Activated CD8-positive, alpha-beta T cell treated with anti-CD3 and anti-CD28 coated beads, Interleukin-2, amount 10 ng/mL, durations not matched to agents 7 days and 5 days (primary cell): ENCODE measurements at regions not wholly inside any gene's neighbourhood (a gene's known extent, or its start where the extent isn't known, plus 50 kb on each side); places are given as distances from the start of the nearest gene placed in this dataset.

Experiments
- ATAC-seq: fragments of 150-1000 bp; cut with Tn5 transposase; one replicate; pipeline ENCODE4 v1.10.0; 2021; ENCODE audit warnings: moderate library complexity
- CTCF ChIA-PET: fragments of 350-600 bp; sonication (Branson Sonifier 250); formaldehyde crosslinking; loops from one replicate; lab custom pipeline; 2021; ENCODE audit warnings: antibody characterized with exemption; lab: Charles Lee
- POLR2A ChIA-PET: fragments of 350-600 bp; sonication (Branson Sonifier 250); formaldehyde crosslinking; loops from one replicate; lab custom pipeline; 2021; ENCODE audit warnings: antibody characterized with exemption; lab: Charles Lee
- DNase-seq: peaks from one replicate; pipeline ENCODE4 v3.0.0-alpha.2; 2020
- H3K27ac Mint-ChIP-seq: one replicate; pipeline ENCODE4 v1.8.0; 2021; ENCODE audit warnings: mild to moderate bottlenecking, mixed read lengths
- H3K27me3 Mint-ChIP-seq: one replicate; pipeline ENCODE4 v1.8.0; 2021; ENCODE audit warnings: low read depth, mixed read lengths
- H3K36me3 Mint-ChIP-seq: one replicate; pipeline ENCODE4 v1.8.0; 2021; ENCODE audit warnings: low read depth, mixed read lengths
- H3K4me1 Mint-ChIP-seq: one replicate; pipeline ENCODE4 v1.8.0; 2021; ENCODE audit warnings: low read depth, mixed read lengths
- H3K4me3 Mint-ChIP-seq: one replicate; pipeline ENCODE4 v1.8.0; 2021; ENCODE audit warnings: mild to moderate bottlenecking, mixed read lengths
- H3K9me3 Mint-ChIP-seq: one replicate; pipeline ENCODE4 v1.8.0; 2022; ENCODE audit warnings: mixed read lengths; ENCODE audit not compliant: insufficient read depth

DNA sequence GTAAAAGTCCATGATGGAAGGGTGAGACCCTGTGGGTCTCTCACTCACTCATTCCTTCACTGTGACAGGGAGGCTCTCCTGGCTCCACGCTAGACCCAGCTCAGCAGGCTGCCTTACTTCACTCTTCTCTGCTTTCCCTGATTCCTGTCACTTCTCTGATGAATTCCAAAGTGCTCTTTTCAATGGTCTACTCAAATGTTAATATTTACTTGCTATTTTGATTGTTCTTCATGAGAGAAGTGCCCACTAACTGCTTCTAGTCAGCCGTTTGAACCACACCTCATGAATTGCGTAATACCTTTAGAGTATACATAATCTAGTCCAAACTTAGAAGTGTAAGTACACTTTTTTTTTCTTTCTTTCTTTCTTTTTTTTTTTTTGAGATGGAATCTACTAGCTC is 1350.2 kb upstream of the RAG2 start:
- ATAC-seq (no peak), DNase-seq (no peak)
- Mint-ChIP-seq H3K36me3 (no peaks in the 10 kb centered on the region), H3K27ac (no peak overlapping the region), H3K27me3 (no peaks in the 10 kb centered on the region), H3K9me3 (peaks cover 14% of the 10 kb centered on the region), H3K4me1 (no peaks in the 10 kb centered on the region), H3K4me3 (no peak overlapping the region)
- POLR2A ChIA-PET: no interaction called here
- CTCF ChIA-PET: no interaction called here

DNA sequence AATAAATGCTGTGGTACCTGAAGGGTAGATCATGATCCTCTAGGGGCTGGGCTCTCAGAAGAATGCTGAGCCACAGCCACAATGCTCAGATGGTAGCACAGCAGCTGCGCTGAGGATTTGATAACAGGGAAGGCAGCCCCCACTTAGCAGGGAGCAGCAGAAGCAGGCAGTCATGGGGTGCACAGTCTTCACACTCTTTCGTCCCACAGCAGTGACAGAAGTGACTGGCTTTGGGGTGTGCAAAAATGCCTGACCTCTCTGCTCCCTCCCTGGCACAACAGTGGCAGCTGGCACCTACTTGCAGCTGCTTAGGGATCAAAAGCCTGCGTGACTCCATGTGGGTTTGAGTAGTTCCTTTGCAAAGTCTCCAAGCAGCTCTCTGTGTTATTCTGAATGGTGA is 1349.8 kb upstream of the RAG2 start:
- no peaks in the 10 kb centered on the region for H3K27me3 Mint-ChIP-seq
- DNase-seq (no peak), ATAC-seq (no peak)
- H3K36me3 Mint-ChIP-seq: no peaks in the 10 kb centered on the region
- peaks cover 14% of the 10 kb centered on the region for H3K9me3 Mint-ChIP-seq
- no peak overlapping the region for H3K4me3 Mint-ChIP-seq
- no peaks in the 10 kb centered on the region for H3K4me1 Mint-ChIP-seq
- CTCF ChIA-PET: no interaction called here
- no peak overlapping the region for H3K27ac Mint-ChIP-seq
- POLR2A ChIA-PET: no interaction called here

DNA sequence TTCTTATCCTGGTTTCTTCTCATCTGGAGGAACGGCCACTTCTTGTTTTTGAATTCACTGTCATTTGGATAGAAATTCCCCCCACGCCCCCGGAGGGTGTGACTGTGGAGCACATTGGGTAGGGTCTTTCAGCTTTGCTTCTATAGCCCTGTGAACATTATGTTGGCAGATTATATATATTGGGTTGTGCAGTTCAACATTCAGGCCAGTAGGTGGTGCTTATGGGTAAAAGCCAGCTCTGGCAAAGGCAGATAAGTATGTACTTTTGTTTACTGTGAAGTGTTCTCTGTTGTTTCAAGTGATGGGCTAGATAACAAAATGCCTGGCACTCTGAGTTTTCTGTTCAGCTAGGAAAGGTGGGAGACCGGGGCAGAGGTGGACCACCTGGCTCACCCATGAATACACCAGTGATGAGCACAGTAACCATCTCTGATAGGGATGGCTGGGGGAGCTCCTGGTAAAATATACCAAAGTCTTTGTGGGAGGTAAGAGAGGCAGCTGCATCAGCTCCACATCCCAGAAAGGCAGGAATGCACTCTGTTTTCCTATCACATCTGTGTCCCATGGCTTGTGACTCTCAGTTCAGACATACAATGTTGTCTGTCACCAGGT is 1348.2 kb upstream of the RAG2 start:
- no peaks in the 10 kb centered on the region for H3K27me3 Mint-ChIP-seq
- ATAC-seq (no peak), DNase-seq (no peak)
- CTCF ChIA-PET: interaction anchor here (1.4 to 1.7 kb wide), 2 partner anchors 61 to 845 kb away, joined by 3 to 4 read pairs; no protein-coding TSS in a partner anchor
- no peak overlapping the region for H3K4me3 Mint-ChIP-seq
- H3K36me3 Mint-ChIP-seq: no peaks in the 10 kb centered on the region
- POLR2A ChIA-PET: no interaction called here
- H3K9me3 Mint-ChIP-seq: peaks cover 14% of the 10 kb centered on the region
- no peaks in the 10 kb centered on the region for H3K4me1 Mint-ChIP-seq
- no peak overlapping the region for H3K27ac Mint-ChIP-seq

DNA sequence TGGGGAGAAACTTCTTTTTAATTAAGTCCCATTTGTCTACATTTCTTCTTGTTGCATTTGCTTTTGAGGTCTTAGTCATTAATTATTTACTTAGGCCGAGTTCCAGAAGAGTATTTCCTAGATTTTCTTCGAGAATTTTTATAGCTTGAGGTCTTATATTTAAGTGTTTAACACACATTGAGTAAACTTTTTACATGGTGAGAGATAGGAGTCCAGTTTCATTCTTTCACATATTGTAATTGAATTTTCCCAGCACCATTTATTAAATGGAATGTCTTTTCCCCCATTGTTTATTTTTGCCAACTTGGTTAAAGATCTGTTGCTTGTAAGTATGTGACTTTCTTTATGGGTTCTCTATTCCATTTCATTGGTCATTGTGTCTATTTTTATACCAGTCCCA is 1344.0 kb upstream of the RAG2 start:
- POLR2A ChIA-PET: no interaction called here
- Mint-ChIP-seq H3K4me1 (no peaks in the 10 kb centered on the region), H3K27ac (no peak overlapping the region), H3K36me3 (no peaks in the 10 kb centered on the region), H3K27me3 (no peaks in the 10 kb centered on the region), H3K4me3 (no peak overlapping the region), H3K9me3 (peaks cover 14% of the 10 kb centered on the region)
- DNase-seq: no peak
- CTCF ChIA-PET: no interaction called here
- ATAC-seq: no peak

DNA sequence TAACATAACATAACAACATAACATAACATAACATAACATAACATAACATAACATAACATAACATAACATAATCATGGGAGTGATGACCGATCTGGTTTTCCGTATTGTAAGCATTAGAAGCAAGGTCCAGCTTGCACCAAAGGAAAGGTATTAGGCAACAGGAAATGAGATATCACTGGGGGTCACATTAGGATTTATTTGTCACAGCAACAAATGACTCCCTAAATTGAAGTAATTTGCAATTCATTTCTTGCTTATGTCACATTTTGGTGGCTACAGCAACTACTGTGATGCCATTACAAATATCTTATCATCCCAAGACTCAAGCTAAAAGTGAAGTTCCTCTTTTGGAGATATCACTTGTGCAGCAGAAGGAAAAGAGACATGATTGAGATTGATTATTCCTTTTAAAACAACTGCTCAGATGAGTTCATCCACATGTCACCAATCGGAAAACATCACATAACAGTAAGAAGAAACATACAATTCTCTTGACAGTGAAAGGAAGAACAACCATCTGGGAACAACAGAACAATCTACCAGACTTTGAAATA is 1331.1 kb upstream of the RAG2 start:
- CTCF ChIA-PET: no interaction called here

DNA sequence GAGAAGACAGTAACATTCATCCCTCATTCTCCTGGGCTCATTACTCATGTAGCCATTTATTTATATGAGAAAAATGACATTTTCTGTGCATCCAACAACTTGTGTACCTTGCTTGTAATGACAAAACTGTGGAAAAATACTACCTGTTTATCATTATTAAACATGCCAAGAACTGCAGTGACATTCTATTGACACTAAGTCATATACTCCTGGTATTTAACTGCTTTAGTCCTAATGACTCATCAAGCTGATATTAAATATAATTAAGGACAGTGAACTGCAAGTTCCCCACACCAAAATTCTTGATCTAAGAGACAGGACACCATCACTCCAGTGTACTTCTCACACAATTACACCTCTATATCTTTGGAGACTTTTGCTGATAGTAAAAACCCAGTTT is 1328.7 kb upstream of the RAG2 start:
- H3K9me3 Mint-ChIP-seq: peaks cover under 1% of the 10 kb centered on the region
- H3K4me3 Mint-ChIP-seq: no peak overlapping the region
- H3K27me3 Mint-ChIP-seq: no peaks in the 10 kb centered on the region
- ChIA-PET CTCF (no interaction called here), POLR2A (no interaction called here)
- H3K36me3 Mint-ChIP-seq: no peaks in the 10 kb centered on the region
- H3K27ac Mint-ChIP-seq: no peak overlapping the region
- no peak for DNase-seq
- H3K4me1 Mint-ChIP-seq: no peaks in the 10 kb centered on the region
- ATAC-seq: no peak

More for the DNA sequence above, 1331.1 kb upstream of the RAG2 start:
- no peak overlapping the region for H3K27ac Mint-ChIP-seq
- DNase-seq (no peak), ATAC-seq (no peak)
- no peaks in the 10 kb centered on the region for H3K4me1 Mint-ChIP-seq
- no peaks in the 10 kb centered on the region for H3K27me3 Mint-ChIP-seq
- peaks cover 3% of the 10 kb centered on the region for H3K9me3 Mint-ChIP-seq
- H3K4me3 Mint-ChIP-seq: no peak overlapping the region
- H3K36me3 Mint-ChIP-seq: no peaks in the 10 kb centered on the region
- POLR2A ChIA-PET: no interaction called here

DNA sequence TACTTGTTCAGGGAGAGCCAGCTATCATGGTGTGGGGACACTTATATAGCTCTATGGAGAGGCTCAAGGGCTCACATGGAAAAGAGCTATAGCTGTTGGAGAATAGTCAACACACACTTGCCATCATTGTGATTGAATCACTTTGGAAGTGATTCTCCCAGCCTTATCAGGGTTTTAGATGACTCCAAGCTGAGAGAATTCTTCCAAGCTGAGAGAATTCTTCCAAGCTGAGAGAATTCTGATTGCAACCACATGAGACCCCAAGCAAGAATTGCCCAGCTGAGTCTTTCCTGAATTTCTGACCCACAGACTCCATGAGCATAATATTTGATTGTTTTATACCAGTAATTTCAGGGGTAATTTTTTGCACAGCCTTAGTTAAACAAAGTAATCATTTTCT is 1318.3 kb upstream of the RAG2 start:
- Mint-ChIP-seq H3K4me1 (no peaks in the 10 kb centered on the region), H3K27me3 (no peaks in the 10 kb centered on the region), H3K9me3 (peaks cover 5% of the 10 kb centered on the region), H3K36me3 (no peaks in the 10 kb centered on the region), H3K4me3 (no peak overlapping the region), H3K27ac (no peak overlapping the region)
- CTCF ChIA-PET: no interaction called here
- POLR2A ChIA-PET: no interaction called here
- DNase-seq (no peak), ATAC-seq (no peak)

DNA sequence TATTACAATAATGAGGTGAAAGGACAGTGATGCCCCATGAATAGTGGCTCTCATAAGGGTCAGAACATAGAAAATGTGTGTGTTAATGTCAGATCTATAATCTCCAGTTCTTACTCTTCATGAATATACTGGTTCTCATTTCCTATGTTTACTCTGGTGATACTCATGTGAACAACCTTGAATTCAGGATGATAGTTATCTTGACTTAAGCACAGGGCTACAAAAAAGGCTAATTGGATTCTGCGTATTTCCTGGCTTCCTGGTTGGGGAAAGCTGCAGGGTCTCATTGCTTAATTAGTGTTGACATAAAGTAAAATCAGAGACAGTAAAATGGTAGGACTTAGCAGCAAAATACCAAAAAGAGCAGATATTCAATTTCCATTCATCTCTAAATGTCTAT is 1316.8 kb upstream of the RAG2 start:
- POLR2A ChIA-PET: no interaction called here
- H3K9me3 Mint-ChIP-seq: peaks cover 5% of the 10 kb centered on the region
- ATAC-seq: no peak

DNA sequence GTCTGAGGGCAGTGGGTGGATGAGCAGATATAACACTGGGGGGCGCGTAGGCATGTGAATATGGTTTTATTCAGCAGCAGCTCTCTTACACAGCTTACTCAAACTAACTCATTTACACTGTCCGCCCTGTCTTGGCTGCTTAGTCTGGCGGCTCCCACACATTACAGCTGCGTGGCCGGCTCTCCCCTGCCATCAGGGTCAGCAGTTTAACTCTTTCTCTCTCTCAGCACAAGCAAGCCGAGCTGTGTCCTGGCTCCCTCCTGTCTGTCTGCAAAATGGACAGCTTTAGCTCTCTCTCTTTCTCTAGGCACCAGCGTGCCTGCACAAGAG is 1310.1 kb upstream of the RAG2 start:
- ATAC-seq: no peak
- no peak for DNase-seq
- Mint-ChIP-seq H3K4me1 (no peaks in the 10 kb centered on the region), H3K27me3 (no peaks in the 10 kb centered on the region), H3K27ac (no peak overlapping the region), H3K4me3 (no peak overlapping the region), H3K36me3 (no peaks in the 10 kb centered on the region), H3K9me3 (peaks cover 10% of the 10 kb centered on the region)
- CTCF ChIA-PET: no interaction called here
- POLR2A ChIA-PET: no interaction called here

More for the DNA sequence above, 1316.8 kb upstream of the RAG2 start:
- H3K27me3 Mint-ChIP-seq: no peaks in the 10 kb centered on the region
- no peaks in the 10 kb centered on the region for H3K36me3 Mint-ChIP-seq
- CTCF ChIA-PET: no interaction called here
- H3K27ac Mint-ChIP-seq: no peak overlapping the region
- no peak overlapping the region for H3K4me3 Mint-ChIP-seq
- no peak for DNase-seq
- no peaks in the 10 kb centered on the region for H3K4me1 Mint-ChIP-seq

DNA sequence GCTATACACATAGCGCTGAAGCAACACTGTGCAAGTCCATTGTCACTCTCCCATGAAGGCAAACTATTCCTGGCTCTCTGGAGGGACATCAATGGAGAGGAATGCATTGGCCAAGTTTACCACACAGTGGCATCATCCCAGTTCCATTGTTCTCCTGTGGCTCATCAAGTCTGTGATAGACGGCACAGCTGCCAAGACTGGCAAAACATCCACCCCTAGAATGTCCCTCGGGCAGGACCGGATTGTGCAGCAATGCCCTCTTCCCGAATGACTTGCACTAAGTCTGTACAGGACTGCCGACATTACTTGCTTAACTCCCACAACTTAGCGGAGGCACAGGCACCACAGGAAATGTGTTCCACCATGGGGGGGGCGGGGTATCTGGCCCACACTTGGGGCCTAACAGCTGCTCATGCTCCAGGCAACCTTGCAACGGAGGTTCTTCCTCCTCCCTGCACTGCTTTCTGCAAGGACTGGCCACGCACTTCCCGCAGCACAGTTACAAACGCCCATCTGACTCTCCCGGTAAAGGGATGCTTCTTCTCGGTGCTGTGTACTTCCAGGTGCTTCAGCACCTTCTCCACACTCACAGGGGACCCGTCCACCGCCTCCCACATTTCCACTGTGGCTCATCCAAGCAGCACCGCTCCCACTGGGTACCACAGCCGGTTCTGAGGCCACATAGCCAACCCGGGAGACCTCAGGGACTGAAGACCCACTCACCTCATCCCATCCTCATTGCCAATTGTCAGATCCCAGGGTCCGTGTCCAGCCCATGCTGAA is 1309.6 kb upstream of the RAG2 start:
- Mint-ChIP-seq H3K4me3 (no peak overlapping the region), H3K9me3 (peaks cover 7% of the 10 kb centered on the region), H3K4me1 (no peaks in the 10 kb centered on the region), H3K27me3 (no peaks in the 10 kb centered on the region), H3K27ac (no peak overlapping the region), H3K36me3 (no peaks in the 10 kb centered on the region)
- DNase-seq (no peak), ATAC-seq (no peak)
- CTCF ChIA-PET: no interaction called here
- POLR2A ChIA-PET: no interaction called here

DNA sequence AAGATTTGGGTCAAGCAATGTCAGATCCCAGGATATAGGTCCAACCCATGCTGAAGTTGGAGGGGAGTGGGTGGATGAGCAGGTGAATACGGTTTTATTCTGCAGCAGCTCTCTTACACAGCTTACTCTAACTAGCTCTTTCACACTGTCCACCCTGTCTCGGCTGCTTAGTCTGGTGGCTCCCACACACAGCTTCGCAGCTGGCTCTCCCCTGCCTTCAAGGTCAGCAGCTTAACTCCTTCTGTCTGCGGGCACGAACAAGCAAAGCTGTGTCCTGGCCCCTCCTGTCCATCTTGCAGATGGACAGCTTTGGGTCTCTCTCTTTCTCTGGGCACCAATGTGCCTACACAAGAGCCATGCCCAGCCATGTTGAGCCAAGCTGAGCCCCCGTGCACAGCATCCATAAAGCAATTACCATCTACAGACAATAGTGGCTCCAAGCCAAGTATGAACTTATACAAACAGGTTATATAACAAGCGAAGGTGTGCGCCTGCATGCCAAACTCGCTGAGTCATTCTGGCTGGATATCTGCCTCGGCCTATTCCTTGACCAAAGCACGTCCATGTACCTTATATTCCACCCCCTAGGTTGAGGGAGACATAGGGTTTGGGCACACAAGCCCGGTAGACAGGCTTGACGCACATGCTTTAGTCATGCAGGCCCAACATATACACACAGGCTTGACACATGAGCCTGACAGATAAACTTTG is 1307.8 kb upstream of the RAG2 start:
- no peak overlapping the region for H3K4me3 Mint-ChIP-seq
- peaks cover 5% of the 10 kb centered on the region for H3K9me3 Mint-ChIP-seq
- no peak overlapping the region for H3K27ac Mint-ChIP-seq
- ATAC-seq (no peak), DNase-seq (no peak)
- ChIA-PET CTCF (no interaction called here), POLR2A (no interaction called here)
- no peaks in the 10 kb centered on the region for H3K4me1 Mint-ChIP-seq
- no peaks in the 10 kb centered on the region for H3K36me3 Mint-ChIP-seq
- no peaks in the 10 kb centered on the region for H3K27me3 Mint-ChIP-seq

DNA sequence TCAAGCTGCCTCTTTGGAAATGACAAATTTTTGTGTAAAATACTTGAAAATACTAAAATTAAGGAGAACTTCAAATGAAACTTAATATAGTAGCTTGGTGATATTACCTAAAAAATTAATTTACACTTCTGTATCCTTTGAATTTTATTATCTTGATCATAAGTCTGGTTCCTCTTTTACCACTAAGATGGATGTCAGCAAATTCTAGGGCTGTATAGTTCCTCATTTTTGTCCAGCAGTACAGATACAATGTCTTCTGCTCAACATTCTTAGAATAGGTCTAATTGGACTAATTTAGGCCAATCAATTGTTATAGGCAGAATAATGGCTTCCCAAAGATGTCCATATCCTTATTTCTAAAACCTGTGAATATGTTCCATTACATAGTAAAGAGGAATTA is 1298.0 kb upstream of the RAG2 start:
- no peaks in the 10 kb centered on the region for H3K4me1 Mint-ChIP-seq
- no peak overlapping the region for H3K4me3 Mint-ChIP-seq
- CTCF ChIA-PET: no interaction called here
- H3K27me3 Mint-ChIP-seq: no peaks in the 10 kb centered on the region
- ATAC-seq: no peak
- no peaks in the 10 kb centered on the region for H3K36me3 Mint-ChIP-seq
- POLR2A ChIA-PET: no interaction called here
- DNase-seq: no peak
- H3K27ac Mint-ChIP-seq: no peak overlapping the region
- peaks cover 11% of the 10 kb centered on the region for H3K9me3 Mint-ChIP-seq
